B cell (primary cell): ENCODE measurements at regions not wholly inside any gene's neighbourhood (a gene's known extent, or its start where the extent isn't known, plus 50 kb on each side); places are given as distances from the start of the nearest gene placed in this dataset.

ENCODE experiments used
- ATAC-seq: fragments of 200-7000 bp; cut with Tn5 transposase; one replicate; pipeline ENCODE4 v1.10.0; 2021; ENCODE audit warnings: low read depth, mild to moderate bottlenecking, moderate number of reproducible peaks, moderate library complexity
- CTCF ChIA-PET: fragments of 350-600 bp; sonication (Branson Sonifier 250); formaldehyde crosslinking; loops from one replicate; lab custom pipeline; 2021; ENCODE audit warnings: antibody characterized with exemption, inconsistent platforms; lab: Charles Lee
- POLR2A ChIA-PET: fragments of 350-600 bp; sonication (Branson Sonifier 250); formaldehyde crosslinking; loops from one replicate; lab custom pipeline; 2021; ENCODE audit warnings: antibody characterized with exemption; lab: Charles Lee
- DNase-seq: peaks from one replicate; pipeline ENCODE4 v3.0.0; 2013
- H2AFZ ChIP-seq: 2 replicates; pipeline ENCODE4 v1.6.1; 2012; ENCODE audit warnings: mild to moderate bottlenecking, low read depth, low read length; ENCODE audit not compliant: insufficient read depth, poor library complexity, severe bottlenecking
- H3K27ac ChIP-seq, 2 donors: 1 replicate in 1 of 2; 2 replicates in 1 of 2; pipeline ENCODE4 v1.5.1; 2012 to 2013; ENCODE audit warnings: low read length in 2 of 2, mild to moderate bottlenecking in 2 of 2, moderate library complexity in 1 of 2
- H3K27me3 ChIP-seq, 4 experiments: fragments of 200-600 bp in 1 of 4; sonication (generic) in 1 of 4; replicated peaks in 1 of 4; 1 replicate in 2 of 4; 2 replicates in 2 of 4; pipeline versions ENCODE4 v1.6.1 to v1.7.0; 2013 to 2016; ENCODE audit warnings: low read length in 3 of 4, mild to moderate bottlenecking in 2 of 4, mixed read lengths in 1 of 4, moderate library complexity in 1 of 4; ENCODE audit not compliant: insufficient read depth in 4 of 4, control insufficient read depth in 3 of 4; ENCODE audit errors: control extremely low read depth in 1 of 4
- H3K36me3 ChIP-seq, 2 experiments: replicated peaks in 1 of 2; 1 replicate in 1 of 2; 2 replicates in 1 of 2; pipeline versions ENCODE4 v1.6.1 to v1.7.1; 2013; ENCODE audit warnings: low read length in 1 of 2; ENCODE audit not compliant: insufficient read depth in 2 of 2, control insufficient read depth in 1 of 2; ENCODE audit errors: control extremely low read depth in 1 of 2, extremely low read depth in 1 of 2
- H3K4me1 ChIP-seq, 2 donors: fragments of 200-600 bp in 1 of 2; sonication (generic) in 1 of 2; 1 replicate in 1 of 2; 2 replicates in 1 of 2; pipeline versions ENCODE4 v1.5.1 to v1.6.1; 2013 to 2017; ENCODE audit warnings: low read length in 2 of 2; ENCODE audit not compliant: control insufficient read depth in 2 of 2, insufficient read depth in 2 of 2
- H3K4me2 ChIP-seq: replicated peaks from 2 replicates; pipeline ENCODE3; 2012; ENCODE audit warnings: mild to moderate bottlenecking, low read depth, low read length; ENCODE audit not compliant: poor library complexity, severe bottlenecking
- H3K4me3 ChIP-seq, 5 experiments: fragments of 200-600 bp in 1 of 5; sonication (generic) in 1 of 5; 1 replicate in 3 of 5; 2 replicates in 2 of 5; pipeline versions ENCODE4 v1.5.1 to v1.7.0; 2011 to 2016; ENCODE audit warnings: low read length in 4 of 5, mild to moderate bottlenecking in 4 of 5, low read depth in 2 of 5, control low read depth in 1 of 5, moderate library complexity in 1 of 5; ENCODE audit not compliant: insufficient read depth in 1 of 5; ENCODE audit errors: control extremely low read depth in 1 of 5, extremely low read depth in 1 of 5
- H3K79me2 ChIP-seq: fragments of 200-600 bp; sonication (generic); one replicate; pipeline ENCODE4 v1.6.0; 2016; ENCODE audit warnings: low read length; ENCODE audit not compliant: control insufficient read depth, insufficient read depth
- H3K9ac ChIP-seq: fragments of 200-600 bp; sonication (generic); 2 replicates; pipeline ENCODE4 v1.6.1; 2017; ENCODE audit warnings: mild to moderate bottlenecking, low read length, moderate library complexity
- H3K9me3 ChIP-seq, 3 donors: one replicate each; pipeline versions ENCODE4 v1.6.1 to v1.7.1; 2013; ENCODE audit warnings: low read length in 2 of 3; ENCODE audit not compliant: control insufficient read depth in 2 of 3, insufficient read depth in 1 of 3; ENCODE audit errors: control extremely low read depth in 1 of 3
- H4K20me1 ChIP-seq: 2 replicates; pipeline ENCODE4 v1.6.0; 2012; ENCODE audit warnings: mild to moderate bottlenecking, low read length; ENCODE audit not compliant: insufficient read depth, control insufficient read depth, poor library complexity, severe bottlenecking
- H3K27ac Mint-ChIP-seq: one replicate; pipeline ENCODE4 v1.8.0; 2021; ENCODE audit warnings: mixed read lengths
- H3K27me3 Mint-ChIP-seq: one replicate; pipeline ENCODE4 v1.8.0; 2021; ENCODE audit warnings: mixed read lengths
- H3K4me1 Mint-ChIP-seq: one replicate; pipeline ENCODE4 v1.8.0; 2021; ENCODE audit warnings: mixed read lengths
- H3K4me3 Mint-ChIP-seq: one replicate; pipeline ENCODE4 v1.8.0; 2021; ENCODE audit warnings: mixed read lengths
- H3K9me3 Mint-ChIP-seq: one replicate; pipeline ENCODE4 v1.8.0; 2022; ENCODE audit warnings: mixed read lengths; ENCODE audit not compliant: insufficient read depth
- CTCF ChIP-seq: fragments of 200-600 bp; IDR thresholded peaks from one replicate; pipeline ENCODE4 v1.8.0; 2022; ENCODE audit warnings: antibody characterized with exemption, mild to moderate bottlenecking
- EZH2 ChIP-seq: IDR thresholded peaks from 2 replicates; pipeline ENCODE4 v1.6.1; 2012; ENCODE audit warnings: borderline replicate concordance, low read depth, mild to moderate bottlenecking, moderate library complexity, low read length; ENCODE audit not compliant: insufficient read depth, poor library complexity, severe bottlenecking
- WGBS: methylation state at CpG from one replicate; pipeline ENCODE4 v1.1.5; 2013; ENCODE audit warnings: missing lambda C conversion rate; ENCODE audit not compliant: insufficient coverage; 5-methylcytosine and 5-hydroxymethylcytosine counted together
- intact Hi-C: fragments of 100-400 bp; cut with micrococcal nuclease; formaldehyde crosslinking; loops from one replicate; pipeline ENCODE4 v1.10.0; 2022

- no peak overlapping the region for H3K4me2 ChIP-seq
- no peaks in the 10 kb centered on the region for H3K4me1 ChIP-seq
- H3K79me2 ChIP-seq, result no peaks in the 10 kb centered on the region
- H3K36me3 ChIP-seq, result no peaks in the 10 kb centered on the region
- TF ChIP-seq EZH2 (no peak), CTCF (no peak)
- no peak overlapping the region for H3K9ac ChIP-seq
- Mint-ChIP-seq H3K27ac (no peak overlapping the region), H3K4me3 (no peak overlapping the region), H3K9me3 (no peaks in the 10 kb centered on the region), H3K4me1 (no peaks in the 10 kb centered on the region), H3K27me3 (no peaks in the 10 kb centered on the region)
- DNase-seq (no peak), ATAC-seq (no peak)
- H2AFZ ChIP-seq, result no peak overlapping the region
- intact Hi-C loops, result no loop called here
- H3K27ac ChIP-seq, result no peak overlapping the region
- ChIA-PET CTCF (no interaction called here), POLR2A (no interaction called here)
- no peaks in the 10 kb centered on the region for H3K9me3 ChIP-seq
- H3K27me3 ChIP-seq, result no peaks in the 10 kb centered on the region
- WGBS, result no CpG with 5 or more reads among the region's 2 CpGs
- H4K20me1 ChIP-seq, result no peaks in the 10 kb centered on the region
- H3K4me3 ChIP-seq, result no peak overlapping the region
These were observed 609.0 kb downstream of the EDEM1 start for GRCh38 chr3:5796541-5796940.

GRCh38 chr3:5798809-5799208 lies 611.3 kb downstream of the EDEM1 start:
- no peak overlapping the region for H3K4me3 Mint-ChIP-seq
- Histone ChIP-seq H3K4me2 (no peak overlapping the region), H3K36me3 (no peaks in the 10 kb centered on the region), H3K27me3 (no peaks in the 10 kb centered on the region), H4K20me1 (no peaks in the 10 kb centered on the region), H3K79me2 (no peaks in the 10 kb centered on the region), H3K4me1 (no peaks in the 10 kb centered on the region), H3K27ac (no peak overlapping the region), H3K9ac (no peak overlapping the region), H3K4me3 (no peak overlapping the region), H3K9me3 (no peaks in the 10 kb centered on the region), H2AFZ (no peak overlapping the region)
- H3K27me3 Mint-ChIP-seq, result no peaks in the 10 kb centered on the region
- intact Hi-C loops, result no loop called here
- no peak for ATAC-seq
- TF ChIP-seq EZH2, result no peak
- TF ChIP-seq CTCF, result no peak
- CTCF ChIA-PET, result no interaction called here
- WGBS, result 100% methylated on average over 2 of the region's 2 CpGs
- H3K27ac Mint-ChIP-seq, result no peak overlapping the region
- POLR2A ChIA-PET, result no interaction called here
- DNase-seq, result no peak
- no peaks in the 10 kb centered on the region for H3K4me1 Mint-ChIP-seq
- H3K9me3 Mint-ChIP-seq, result no peaks in the 10 kb centered on the region
